GM23338 (cell line): ENCODE measurements at regions not wholly inside any gene's neighbourhood (a gene's known extent, or its start where the extent isn't known, plus 50 kb on each side); places are given as distances from the start of the nearest gene placed in this dataset.

ENCODE experiments used
- ATAC-seq: fragments of 200-7000 bp; cut with Tn5 transposase; 3 replicates; pipeline ENCODE4 v1.9.1; 2020
- DNase-seq: peaks from one replicate; pipeline ENCODE4 v3.0.0-alpha.2; 2015; ENCODE audit warnings: low spot score
- H2AFZ ChIP-seq: fragments of 200-600 bp; sonication (generic); 2 replicates; pipeline ENCODE4 v1.8.0; 2016; ENCODE audit warnings: antibody characterized with exemption, mild to moderate bottlenecking, moderate library complexity
- H3F3A ChIP-seq: fragments of 200-600 bp; sonication (generic); replicated peaks from 2 replicates; pipeline ENCODE4 v1.8.0; 2017; ENCODE audit warnings: antibody characterized with exemption, mixed run types, low read depth
- H3K27ac ChIP-seq: fragments of 200-600 bp; sonication (generic); 2 replicates; pipeline ENCODE4 v1.6.1; 2016; ENCODE audit warnings: low read depth
- H3K27me3 ChIP-seq: fragments of 200-600 bp; sonication (generic); 2 replicates; pipeline ENCODE4 v1.8.0; 2016; ENCODE audit warnings: mild to moderate bottlenecking, mixed run types, moderate library complexity; ENCODE audit not compliant: insufficient read depth
- H3K36me3 ChIP-seq: fragments of 200-600 bp; sonication (generic); 2 replicates; pipeline ENCODE4 v1.8.0; 2016; ENCODE audit warnings: mild to moderate bottlenecking; ENCODE audit not compliant: insufficient read depth
- H3K4me1 ChIP-seq: fragments of 200-600 bp; sonication (generic); 2 replicates; pipeline ENCODE4 v1.8.0; 2016; ENCODE audit warnings: mild to moderate bottlenecking, moderate library complexity; ENCODE audit not compliant: insufficient read depth
- H3K4me2 ChIP-seq: fragments of 200-600 bp; sonication (generic); 2 replicates; pipeline ENCODE4 v1.7.1; 2017; ENCODE audit warnings: mixed run types
- H3K4me3 ChIP-seq: fragments of 200-600 bp; sonication (generic); 2 replicates; pipeline ENCODE4 v1.6.1; 2016; ENCODE audit warnings: mixed run types
- H3K79me2 ChIP-seq: fragments of 200-600 bp; sonication (generic); replicated peaks from 2 replicates; pipeline ENCODE4 v1.8.0; 2017; ENCODE audit warnings: mild to moderate bottlenecking; ENCODE audit not compliant: insufficient read depth
- H3K9me2 ChIP-seq: fragments of 200-600 bp; sonication (generic); 2 replicates; pipeline ENCODE4 v1.8.0; 2017; ENCODE audit not compliant: insufficient read depth
- H4K20me1 ChIP-seq: fragments of 200-600 bp; sonication (generic); replicated peaks from 2 replicates; pipeline ENCODE4 v1.8.0; 2017; ENCODE audit warnings: mild to moderate bottlenecking; ENCODE audit not compliant: insufficient read depth
- H3K27ac Mint-ChIP-seq: 2 replicates; pipeline ENCODE4 v1.8.0; 2020; ENCODE audit warnings: inconsistent platforms, mild to moderate bottlenecking, moderate library complexity, mixed read lengths
- H3K27me3 Mint-ChIP-seq: 3 replicates; pipeline ENCODE4 v1.8.0; 2022; ENCODE audit warnings: low read depth, mild to moderate bottlenecking, moderate library complexity, mixed read lengths, inconsistent platforms; ENCODE audit not compliant: insufficient read depth, poor library complexity
- H3K36me3 Mint-ChIP-seq: 3 replicates; pipeline ENCODE4 v1.8.0; 2021; ENCODE audit warnings: low read depth, mild to moderate bottlenecking, inconsistent platforms, moderate library complexity, mixed read lengths
- H3K4me1 Mint-ChIP-seq: 3 replicates; pipeline ENCODE4 v1.8.0; 2020; ENCODE audit warnings: mild to moderate bottlenecking, inconsistent platforms, mixed read lengths
- H3K4me3 Mint-ChIP-seq: 3 replicates; pipeline ENCODE4 v1.8.0; 2021; ENCODE audit warnings: moderate library complexity, mild to moderate bottlenecking, inconsistent platforms, mixed read lengths
- H3K9me3 Mint-ChIP-seq: 3 replicates; pipeline ENCODE4 v1.8.0; 2020; ENCODE audit warnings: moderate library complexity, mild to moderate bottlenecking, inconsistent platforms, mixed read lengths
- CREB1 ChIP-seq: fragments of 250-450 bp; sonication (Bioruptor Pico); IDR thresholded peaks from 2 replicates; pipeline ENCODE4 v1.5.0; 2020; ENCODE audit warnings: low read depth, mild to moderate bottlenecking, moderate library complexity
- EZH2 ChIP-seq: fragments of 200-600 bp; sonication (generic); IDR thresholded peaks from one replicate; pipeline ENCODE4 v1.8.0; 2017; ENCODE audit warnings: antibody characterized with exemption, mild to moderate bottlenecking, low read depth; ENCODE audit not compliant: unreplicated experiment
- NANOG ChIP-seq: IDR thresholded peaks from 2 replicates; pipeline ENCODE4 v1.6.1; 2016; ENCODE audit warnings: antibody characterized with exemption, borderline replicate concordance
- POLR2AphosphoS5 ChIP-seq: IDR thresholded peaks from 2 replicates; pipeline ENCODE4 v1.6.1; 2016; ENCODE audit warnings: antibody characterized with exemption, low read depth
- STAT1 ChIP-seq: IDR thresholded peaks from one replicate; pipeline ENCODE4 v1.6.1; 2016; ENCODE audit warnings: antibody characterized with exemption; ENCODE audit not compliant: unreplicated experiment
- TF ChIP-seq, protein P1 (sequence below): IDR thresholded peaks from one replicate; pipeline ENCODE4 v1.6.1; 2018; ENCODE audit warnings: antibody characterized with exemption; ENCODE audit not compliant: unreplicated experiment
- TF ChIP-seq, protein P2 (sequence below): IDR thresholded peaks from 2 replicates; pipeline ENCODE4 v1.6.1; 2016; ENCODE audit warnings: antibody characterized with exemption

DNA sequence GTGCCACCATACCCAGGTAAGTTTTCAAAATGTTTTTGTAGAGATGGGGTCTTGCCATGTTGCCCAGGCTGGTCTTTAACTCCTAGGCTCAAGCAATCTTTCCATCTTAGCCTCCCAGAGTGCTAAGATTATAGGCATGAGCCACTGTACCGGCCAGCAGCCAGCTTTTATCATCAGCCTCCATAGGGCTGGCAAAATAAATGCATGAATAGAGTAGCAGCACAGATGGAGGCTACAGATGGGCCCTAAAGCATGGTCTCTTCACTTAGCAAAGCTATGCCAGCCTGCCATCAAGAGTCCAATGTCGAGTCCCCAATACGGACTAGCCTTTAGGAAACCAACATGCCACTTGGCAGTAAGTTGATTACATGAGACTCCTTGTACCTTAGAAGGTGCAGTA lies 63.8 kb downstream of the CNTN3 start:
- no peaks in the 10 kb centered on the region for H3K4me1 Mint-ChIP-seq
- H3K36me3 Mint-ChIP-seq: no peaks in the 10 kb centered on the region; the same call in 2 of the 3 replicates
- Histone ChIP-seq H3F3A (no peaks in the 10 kb centered on the region), H3K9me2 (no peaks in the 10 kb centered on the region), H3K4me3 (no peak overlapping the region), H3K36me3 (no peaks in the 10 kb centered on the region), H4K20me1 (no peaks in the 10 kb centered on the region), H2AFZ (no peak overlapping the region), H3K4me2 (no peak overlapping the region), H3K79me2 (no peaks in the 10 kb centered on the region), H3K27me3 (no peaks in the 10 kb centered on the region), H3K27ac (no peak overlapping the region), H3K4me1 (no peaks in the 10 kb centered on the region)
- no peak overlapping the region for H3K27ac Mint-ChIP-seq
- ATAC-seq (no peak), DNase-seq (no peak)
- TF ChIP-seq NANOG: no peak
- no peak for TF ChIP-seq CREB1
- no peak for TF ChIP-seq EZH2
- TF ChIP-seq STAT1: no peak
- TF ChIP-seq, protein P1, sequence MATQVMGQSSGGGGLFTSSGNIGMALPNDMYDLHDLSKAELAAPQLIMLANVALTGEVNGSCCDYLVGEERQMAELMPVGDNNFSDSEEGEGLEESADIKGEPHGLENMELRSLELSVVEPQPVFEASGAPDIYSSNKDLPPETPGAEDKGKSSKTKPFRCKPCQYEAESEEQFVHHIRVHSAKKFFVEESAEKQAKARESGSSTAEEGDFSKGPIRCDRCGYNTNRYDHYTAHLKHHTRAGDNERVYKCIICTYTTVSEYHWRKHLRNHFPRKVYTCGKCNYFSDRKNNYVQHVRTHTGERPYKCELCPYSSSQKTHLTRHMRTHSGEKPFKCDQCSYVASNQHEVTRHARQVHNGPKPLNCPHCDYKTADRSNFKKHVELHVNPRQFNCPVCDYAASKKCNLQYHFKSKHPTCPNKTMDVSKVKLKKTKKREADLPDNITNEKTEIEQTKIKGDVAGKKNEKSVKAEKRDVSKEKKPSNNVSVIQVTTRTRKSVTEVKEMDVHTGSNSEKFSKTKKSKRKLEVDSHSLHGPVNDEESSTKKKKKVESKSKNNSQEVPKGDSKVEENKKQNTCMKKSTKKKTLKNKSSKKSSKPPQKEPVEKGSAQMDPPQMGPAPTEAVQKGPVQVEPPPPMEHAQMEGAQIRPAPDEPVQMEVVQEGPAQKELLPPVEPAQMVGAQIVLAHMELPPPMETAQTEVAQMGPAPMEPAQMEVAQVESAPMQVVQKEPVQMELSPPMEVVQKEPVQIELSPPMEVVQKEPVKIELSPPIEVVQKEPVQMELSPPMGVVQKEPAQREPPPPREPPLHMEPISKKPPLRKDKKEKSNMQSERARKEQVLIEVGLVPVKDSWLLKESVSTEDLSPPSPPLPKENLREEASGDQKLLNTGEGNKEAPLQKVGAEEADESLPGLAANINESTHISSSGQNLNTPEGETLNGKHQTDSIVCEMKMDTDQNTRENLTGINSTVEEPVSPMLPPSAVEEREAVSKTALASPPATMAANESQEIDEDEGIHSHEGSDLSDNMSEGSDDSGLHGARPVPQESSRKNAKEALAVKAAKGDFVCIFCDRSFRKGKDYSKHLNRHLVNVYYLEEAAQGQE: no peak
- peaks cover 11% of the 10 kb centered on the region; the same call in 1 of the 3 replicates for H3K9me3 Mint-ChIP-seq
- no peak overlapping the region for H3K4me3 Mint-ChIP-seq
- H3K27me3 Mint-ChIP-seq: peaks cover 2% of the 10 kb centered on the region

DNA sequence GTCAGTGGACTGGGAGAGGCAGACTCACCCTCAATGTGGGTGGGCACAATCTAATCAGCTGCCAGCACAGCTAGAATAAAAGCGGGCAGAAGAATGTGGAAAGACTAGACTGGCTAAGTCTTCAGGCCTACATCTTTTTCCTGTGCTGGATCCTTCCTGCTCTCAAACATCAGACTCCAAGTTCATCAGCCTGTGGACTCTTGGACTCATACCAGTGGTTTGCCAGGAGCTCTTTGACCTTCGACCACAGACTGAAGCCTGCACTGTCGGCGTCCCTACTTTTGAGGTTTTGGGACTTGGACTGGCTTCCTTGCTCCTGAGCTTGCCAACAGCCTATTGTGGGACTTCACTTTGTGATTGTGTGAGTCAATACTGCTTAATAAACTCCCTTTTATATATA lies 68.0 kb downstream of the CNTN3 start:
- H3K4me1 ChIP-seq: no peaks in the 10 kb centered on the region
- H3K79me2 ChIP-seq: no peaks in the 10 kb centered on the region
- Mint-ChIP-seq H3K36me3 (no peaks in the 10 kb centered on the region), H3K4me3 (no peak overlapping the region), H3K4me1 (no peaks in the 10 kb centered on the region), H3K27ac (no peak overlapping the region), H3K9me3 (no peaks in the 10 kb centered on the region), H3K27me3 (peaks cover 2% of the 10 kb centered on the region)
- no peak overlapping the region for H3K4me3 ChIP-seq
- peak overlapping the region; percentile 23; the same call in 1 of the 2 replicates for H2AFZ ChIP-seq
- TF ChIP-seq, protein P1: no peak
- TF ChIP-seq CREB1: no peak
- TF ChIP-seq POLR2AphosphoS5: no peak
- TF ChIP-seq, protein P2, sequence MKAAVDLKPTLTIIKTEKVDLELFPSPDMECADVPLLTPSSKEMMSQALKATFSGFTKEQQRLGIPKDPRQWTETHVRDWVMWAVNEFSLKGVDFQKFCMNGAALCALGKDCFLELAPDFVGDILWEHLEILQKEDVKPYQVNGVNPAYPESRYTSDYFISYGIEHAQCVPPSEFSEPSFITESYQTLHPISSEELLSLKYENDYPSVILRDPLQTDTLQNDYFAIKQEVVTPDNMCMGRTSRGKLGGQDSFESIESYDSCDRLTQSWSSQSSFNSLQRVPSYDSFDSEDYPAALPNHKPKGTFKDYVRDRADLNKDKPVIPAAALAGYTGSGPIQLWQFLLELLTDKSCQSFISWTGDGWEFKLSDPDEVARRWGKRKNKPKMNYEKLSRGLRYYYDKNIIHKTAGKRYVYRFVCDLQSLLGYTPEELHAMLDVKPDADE: no peak
- no peak for TF ChIP-seq STAT1
- no peaks in the 10 kb centered on the region for H3K27me3 ChIP-seq
- ATAC-seq (no peak), DNase-seq (no peak)
- no peaks in the 10 kb centered on the region for H3K36me3 ChIP-seq
- no peak overlapping the region for H3K4me2 ChIP-seq
- H3K9me2 ChIP-seq: no peaks in the 10 kb centered on the region
- H3F3A ChIP-seq: no peaks in the 10 kb centered on the region
- H3K27ac ChIP-seq: no peak overlapping the region
- no peaks in the 10 kb centered on the region for H4K20me1 ChIP-seq
